ENCODE measurements at regions not wholly inside any gene's neighbourhood (a gene's known extent, or its start where the extent isn't known, plus 50 kb on each side); places are given as distances from the start of the nearest gene placed in this dataset.

GRCh38 chr2:62573137-62573731, 67.2 kb upstream of the TMEM17 start:
- peak overlapping the region; percentile 54 to 95 (median 77) for H3K27ac ChIP-seq
- 63 to 64% methylated on average over 4 of the region's 4 CpGs for WGBS, 2 donors
- TF ChIP-seq CTCF (IDR thresholded peaks at IDR 0.05) (no peak), POLR2A (IDR thresholded peaks at IDR 0.05) (no peak), EP300 (IDR thresholded peaks at IDR 0.05) (no peak)

GRCh38 chr2:62570861-62571698, 65.1 kb upstream of the TMEM17 start:
- no peak for DNase-seq (ENCODE audit: low spot score in 2 of 2)
- peak overlapping the region in 1 of 4 donors; percentile 20 for H3K4me3 ChIP-seq
- H3K4me1 ChIP-seq = peaks cover 0 to 86% (median 40%) of the 10 kb centered on the region in 4 donors

More at GRCh38 chr2:62573137-62573731, 67.2 kb upstream of the TMEM17 start:
- Histone ChIP-seq H3K9me3 (no peaks in the 10 kb centered on the region), H3K4me3 (no peak overlapping the region), H3K36me3 (no peaks in the 10 kb centered on the region), H3K4me1 (peaks cover 0 to 91% (median 37%) of the 10 kb centered on the region in 4 donors), H3K27me3 (no peaks in the 10 kb centered on the region)
- no peak for DNase-seq (ENCODE audit: low spot score in 2 of 2)

GRCh38 chr2:62569907-62570841, 64.2 kb upstream of the TMEM17 start:
- H3K4me3 ChIP-seq = no peak overlapping the region
- DNase-seq (ENCODE audit: low spot score in 2 of 2) = no peak
- H3K27ac ChIP-seq = peak overlapping the region; percentile 3 to 95 (median 56)
- H3K9me3 ChIP-seq = no peaks in the 10 kb centered on the region
- H3K4me1 ChIP-seq = peaks cover 0 to 82% (median 37%) of the 10 kb centered on the region in 4 donors
- 43 to 46% methylated on average over 23 of the region's 23 CpGs for WGBS, 2 donors
- TF ChIP-seq POLR2A (IDR thresholded peaks at IDR 0.05) (no peak), EP300 (IDR thresholded peaks at IDR 0.05) (no peak), CTCF (IDR thresholded peaks at IDR 0.05) (no peak)
- no peaks in the 10 kb centered on the region for H3K27me3 ChIP-seq
- H3K36me3 ChIP-seq = no peaks in the 10 kb centered on the region

More at GRCh38 chr2:62570861-62571698, 65.1 kb upstream of the TMEM17 start:
- H3K36me3 ChIP-seq = no peaks in the 10 kb centered on the region
- H3K27me3 ChIP-seq = no peaks in the 10 kb centered on the region
- 40 to 47% methylated on average over 31 to 35 of the region's 35 CpGs for WGBS, 2 donors
- H3K9me3 ChIP-seq = no peaks in the 10 kb centered on the region
- H3K27ac ChIP-seq = peak overlapping the region; percentile 3 to 95 (median 56)
- no peak for TF ChIP-seq POLR2A (IDR thresholded peaks at IDR 0.05)
- TF ChIP-seq EP300 (IDR thresholded peaks at IDR 0.05) = no peak
- TF ChIP-seq CTCF (IDR thresholded peaks at IDR 0.05) = no peak

- Histone ChIP-seq H3K9me3 (no peaks in the 10 kb centered on the region), H3K4me1 (peaks cover 0 to 73% (median 32%) of the 10 kb centered on the region in 4 donors), H3K4me3 (no peak overlapping the region), H3K36me3 (no peaks in the 10 kb centered on the region), H3K27me3 (no peaks in the 10 kb centered on the region), H3K27ac (peak overlapping the region in 2 of 4 donors; percentile 82 to 95)
- no peak for DNase-seq (ENCODE audit: low spot score in 2 of 2)
- TF ChIP-seq EP300 (IDR thresholded peaks at IDR 0.05) = no peak
- no peak for TF ChIP-seq POLR2A (IDR thresholded peaks at IDR 0.05)
- TF ChIP-seq CTCF (IDR thresholded peaks at IDR 0.05) = no peak
- 68 to 76% methylated on average over 5 of the region's 5 CpGs for WGBS, 2 donors
Measured at GRCh38 chr2:62568983-62569837, 63.2 kb upstream of the TMEM17 start.
